GM19438 (cell line): ENCODE measurements at regions not wholly inside any gene's neighbourhood (a gene's known extent, or its start where the extent isn't known, plus 50 kb on each side); places are given as distances from the start of the nearest gene placed in this dataset.
"Not testable (repeated sequence)": the region's sequence is repeated elsewhere in the genome, so short reads cannot be mapped to it uniquely, and the experiment has no call there.

Source experiments
- ATAC-seq: cut with Tn5 transposase; IDR thresholded peaks from one replicate; pipeline ENCODE4 v1.9.1; 2021; ENCODE audit warnings: low read depth; ENCODE audit not compliant: unreplicated experiment

DNA sequence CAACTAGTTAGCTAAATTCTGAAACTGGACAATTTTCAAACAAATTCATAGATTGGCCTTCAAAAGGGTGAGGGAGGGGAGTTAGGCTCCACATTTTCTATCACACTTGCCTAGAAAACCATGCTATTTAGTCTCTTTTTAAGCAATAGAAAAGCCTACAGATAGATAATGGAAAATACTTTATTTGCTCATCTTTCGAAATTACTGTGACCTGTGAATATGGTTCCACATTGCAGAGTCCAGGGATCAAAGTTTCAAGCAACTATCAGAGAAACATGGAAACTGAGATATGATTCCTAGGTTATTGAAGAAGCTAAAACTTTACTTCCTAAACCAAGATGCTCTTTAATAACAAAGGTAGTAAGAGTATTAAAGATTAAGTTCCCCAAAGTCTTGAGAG, 176.6 kb upstream of the NECTIN3 start:
- no peak for ATAC-seq

- ATAC-seq = no peak
Measured at GRCh38 chr3:110897046-110897445, 174.6 kb upstream of the NECTIN3 start.

DNA sequence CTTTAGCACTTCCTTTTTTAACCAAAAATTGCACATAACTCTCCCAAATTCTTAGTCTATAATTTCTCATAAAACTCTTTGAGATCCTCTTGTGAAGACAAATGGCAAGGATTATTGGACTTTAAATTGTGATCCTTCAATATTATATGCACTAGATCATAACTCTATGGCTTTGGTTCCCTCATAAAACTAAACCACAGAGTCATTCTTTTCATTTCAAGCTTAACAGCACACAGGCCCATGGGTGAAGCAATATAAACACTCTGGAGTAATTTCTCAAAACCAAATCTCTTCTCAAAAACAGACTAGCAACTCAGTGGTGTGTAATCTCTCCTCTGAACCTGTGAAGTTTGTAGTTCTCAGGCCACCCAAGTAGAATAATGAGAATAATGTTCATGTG, 171.0 kb upstream of the NECTIN3 start:
- ATAC-seq = no peak

- ATAC-seq = no peak
Measured at GRCh38 chr3:110901536-110901935, 170.1 kb upstream of the NECTIN3 start.

GRCh38 chr3:110902453-110903085, 169.0 kb upstream of the NECTIN3 start:
- ATAC-seq = no peak

- no peak for ATAC-seq
Measured at GRCh38 chr3:110903771-110904519, 167.7 kb upstream of the NECTIN3 start.

- ATAC-seq = no peak
Measured at GRCh38 chr3:110904520-110904890, 167.1 kb upstream of the NECTIN3 start.

- no peak for ATAC-seq
Measured at GRCh38 chr3:110905121-110905520, 166.5 kb upstream of the NECTIN3 start.

DNA sequence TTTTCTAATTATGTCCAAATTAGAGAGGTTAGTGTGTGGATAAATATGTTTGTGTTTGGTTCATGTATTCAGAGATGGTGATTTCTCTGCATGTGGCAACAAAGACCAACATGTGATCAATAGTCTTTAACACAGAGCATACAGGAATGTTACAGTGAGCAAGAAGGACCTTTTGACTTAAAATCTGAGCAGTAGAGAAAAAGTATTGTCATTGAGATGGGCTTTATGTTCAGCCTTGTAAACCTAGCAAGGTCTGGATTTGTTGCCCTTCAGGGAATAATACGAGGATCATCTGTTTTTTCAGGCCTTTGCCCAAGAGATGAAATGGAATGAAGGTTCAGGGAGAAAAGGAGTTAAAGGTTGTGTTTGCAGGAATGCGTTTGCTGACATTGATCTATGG, 161.8 kb upstream of the NECTIN3 start:
- no peak for ATAC-seq

DNA sequence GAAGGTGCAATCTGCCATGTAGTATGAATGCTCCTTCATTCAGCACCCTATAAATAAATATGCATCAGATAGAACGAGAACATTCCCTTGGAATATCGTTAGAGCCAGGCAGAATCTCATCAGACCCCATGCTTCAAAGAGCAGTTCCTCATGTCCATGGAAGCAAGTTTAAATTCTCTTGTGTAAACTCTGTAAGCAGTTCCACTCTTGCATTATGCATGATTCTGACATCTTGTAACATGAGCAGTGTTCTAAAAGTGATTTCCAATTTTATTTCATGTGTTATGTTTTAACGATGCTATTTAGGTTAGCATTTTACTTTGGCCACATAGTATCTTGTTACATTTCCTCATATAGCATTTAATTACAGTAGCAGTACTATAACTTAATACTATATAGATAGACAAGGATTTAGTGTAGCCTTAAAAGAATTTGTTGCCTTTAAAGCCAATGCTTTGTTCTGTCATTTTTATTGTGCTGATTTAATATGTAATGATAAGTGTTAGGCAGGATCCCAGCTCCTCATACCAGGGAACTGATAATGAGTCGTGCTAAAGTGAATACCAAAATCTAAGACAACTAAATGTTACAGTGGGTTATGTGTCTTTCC, 161.2 kb upstream of the NECTIN3 start:
- no peak for ATAC-seq

- no peak for ATAC-seq
Measured at GRCh38 chr3:110918963-110919362, 152.7 kb upstream of the NECTIN3 start.

GRCh38 chr3:110925798-110926197, 145.8 kb upstream of the NECTIN3 start:
- ATAC-seq = no peak

GRCh38 chr3:110928016-110928662, 143.5 kb upstream of the NECTIN3 start:
- no peak for ATAC-seq

- no peak for ATAC-seq
Measured at GRCh38 chr3:110929816-110930215, 141.8 kb upstream of the NECTIN3 start.

GRCh38 chr3:110932567-110932966, 139.0 kb upstream of the NECTIN3 start:
- no peak for ATAC-seq

- no peak for ATAC-seq
Measured at GRCh38 chr3:110933821-110934426, 137.7 kb upstream of the NECTIN3 start.

- no peak for ATAC-seq
Measured at GRCh38 chr3:110938629-110939028, 133.0 kb upstream of the NECTIN3 start.

DNA sequence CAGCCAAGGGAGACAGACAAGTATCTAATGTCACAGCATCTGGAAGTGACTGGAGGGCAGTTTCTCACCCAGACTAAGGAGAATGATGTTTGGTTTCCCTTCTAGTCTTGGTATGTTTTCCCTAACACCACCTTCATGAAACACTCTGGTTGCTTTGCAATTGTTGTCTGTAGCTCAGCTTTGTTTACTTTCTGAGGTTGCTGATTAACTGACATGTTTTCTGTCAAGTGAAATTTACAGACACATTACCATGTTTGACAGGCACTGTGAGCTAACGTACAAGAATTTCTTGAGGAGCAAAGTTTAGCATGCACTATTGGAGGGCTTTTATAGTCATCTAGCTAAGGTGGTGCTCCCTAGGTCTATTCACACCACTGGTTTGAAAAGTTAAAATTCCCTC, 131.6 kb upstream of the NECTIN3 start:
- ATAC-seq = no peak

- ATAC-seq = no peak
Measured at GRCh38 chr3:110944782-110945181, 126.8 kb upstream of the NECTIN3 start.

GRCh38 chr3:110946810-110947209, 124.8 kb upstream of the NECTIN3 start:
- no peak for ATAC-seq

GRCh38 chr3:110949194-110949593, 122.4 kb upstream of the NECTIN3 start:
- not testable (repeated sequence) for ATAC-seq
